ENCODE measurements at regions not wholly inside any gene's neighbourhood (a gene's known extent, or its start where the extent isn't known, plus 50 kb on each side); places are given as distances from the start of the nearest gene placed in this dataset.

GRCh38 chr5:90297045-90297764, 112.4 kb downstream of the CETN3 start:
- no peaks in the 10 kb centered on the region for H3K79me2 ChIP-seq (ENCODE audit: low read length)
- no peak overlapping the region for H3K4me2 ChIP-seq (ENCODE audit: low read depth, low read length, poor library complexity, severe bottlenecking)
- H3K9ac ChIP-seq (ENCODE audit: low read length), result no peak overlapping the region
- no peak overlapping the region for H3K27ac ChIP-seq (ENCODE audit: low read length)
- H3K9me2 ChIP-seq (replicated peaks; ENCODE audit: insufficient read depth, low read length), result no peaks in the 10 kb centered on the region
- H3K9me3 ChIP-seq (ENCODE audit: low read length), result no peaks in the 10 kb centered on the region
- H3K27me3 ChIP-seq (ENCODE audit: low read length), result no peaks in the 10 kb centered on the region
- H2AFZ ChIP-seq (ENCODE audit: low read length), result no peak overlapping the region
- no peak overlapping the region for H3K4me3 ChIP-seq (ENCODE audit: low read length)
- no peaks in the 10 kb centered on the region for H3K4me1 ChIP-seq (ENCODE audit: low read length)
- DNase-seq, result no peak
- H3K36me3 ChIP-seq (ENCODE audit: insufficient read depth, low read length), result no peaks in the 10 kb centered on the region
- H4K20me1 ChIP-seq (ENCODE audit: insufficient read depth, low read depth, low read length), result no peaks in the 10 kb centered on the region

GRCh38 chr5:90294604-90295003, 115.0 kb downstream of the CETN3 start:
- H3K9me3 ChIP-seq (ENCODE audit: low read length), result no peaks in the 10 kb centered on the region
- no peaks in the 10 kb centered on the region for H4K20me1 ChIP-seq (ENCODE audit: insufficient read depth, low read depth, low read length)
- H3K27ac ChIP-seq (ENCODE audit: low read length), result no peak overlapping the region
- peak; percentile 48 for DNase-seq
- no peak overlapping the region for H3K4me2 ChIP-seq (ENCODE audit: low read depth, low read length, poor library complexity, severe bottlenecking)
- H3K36me3 ChIP-seq (ENCODE audit: insufficient read depth, low read length), result no peaks in the 10 kb centered on the region
- H3K79me2 ChIP-seq (ENCODE audit: low read length), result no peaks in the 10 kb centered on the region
- H2AFZ ChIP-seq (ENCODE audit: low read length), result no peak overlapping the region
- H3K4me3 ChIP-seq (ENCODE audit: low read length), result no peak overlapping the region
- H3K4me1 ChIP-seq (ENCODE audit: low read length), result no peaks in the 10 kb centered on the region
- H3K27me3 ChIP-seq (ENCODE audit: low read length), result no peaks in the 10 kb centered on the region
- H3K9ac ChIP-seq (ENCODE audit: low read length), result no peak overlapping the region
- H3K9me2 ChIP-seq (replicated peaks; ENCODE audit: insufficient read depth, low read length), result no peaks in the 10 kb centered on the region

GRCh38 chr5:90293931-90294330, 115.6 kb downstream of the CETN3 start:
- Histone ChIP-seq H3K27me3 (ENCODE audit: low read length) (no peaks in the 10 kb centered on the region), H3K9ac (ENCODE audit: low read length) (no peak overlapping the region), H3K36me3 (ENCODE audit: insufficient read depth, low read length) (no peaks in the 10 kb centered on the region), H3K4me2 (ENCODE audit: low read depth, low read length, poor library complexity, severe bottlenecking) (no peak overlapping the region), H3K9me3 (ENCODE audit: low read length) (no peaks in the 10 kb centered on the region), H3K79me2 (ENCODE audit: low read length) (no peaks in the 10 kb centered on the region), H3K4me1 (ENCODE audit: low read length) (no peaks in the 10 kb centered on the region), H3K4me3 (ENCODE audit: low read length) (no peak overlapping the region), H3K9me2 (replicated peaks; ENCODE audit: insufficient read depth, low read length) (no peaks in the 10 kb centered on the region), H3K27ac (ENCODE audit: low read length) (no peak overlapping the region), H2AFZ (ENCODE audit: low read length) (no peak overlapping the region), H4K20me1 (ENCODE audit: insufficient read depth, low read depth, low read length) (no peaks in the 10 kb centered on the region)
- no peak for DNase-seq

GRCh38 chr5:90290648-90291047, 118.9 kb downstream of the CETN3 start:
- Histone ChIP-seq H3K9ac (ENCODE audit: low read length) (no peak overlapping the region), H3K9me2 (replicated peaks; ENCODE audit: insufficient read depth, low read length) (no peaks in the 10 kb centered on the region), H3K36me3 (ENCODE audit: insufficient read depth, low read length) (no peaks in the 10 kb centered on the region), H3K27me3 (ENCODE audit: low read length) (no peaks in the 10 kb centered on the region), H2AFZ (ENCODE audit: low read length) (no peak overlapping the region), H3K4me3 (ENCODE audit: low read length) (no peak overlapping the region), H3K4me1 (ENCODE audit: low read length) (no peaks in the 10 kb centered on the region), H3K9me3 (ENCODE audit: low read length) (no peaks in the 10 kb centered on the region), H4K20me1 (ENCODE audit: insufficient read depth, low read depth, low read length) (no peaks in the 10 kb centered on the region), H3K79me2 (ENCODE audit: low read length) (no peaks in the 10 kb centered on the region), H3K27ac (ENCODE audit: low read length) (no peak overlapping the region), H3K4me2 (ENCODE audit: low read depth, low read length, poor library complexity, severe bottlenecking) (no peak overlapping the region)
- DNase-seq, result no peak

DNA sequence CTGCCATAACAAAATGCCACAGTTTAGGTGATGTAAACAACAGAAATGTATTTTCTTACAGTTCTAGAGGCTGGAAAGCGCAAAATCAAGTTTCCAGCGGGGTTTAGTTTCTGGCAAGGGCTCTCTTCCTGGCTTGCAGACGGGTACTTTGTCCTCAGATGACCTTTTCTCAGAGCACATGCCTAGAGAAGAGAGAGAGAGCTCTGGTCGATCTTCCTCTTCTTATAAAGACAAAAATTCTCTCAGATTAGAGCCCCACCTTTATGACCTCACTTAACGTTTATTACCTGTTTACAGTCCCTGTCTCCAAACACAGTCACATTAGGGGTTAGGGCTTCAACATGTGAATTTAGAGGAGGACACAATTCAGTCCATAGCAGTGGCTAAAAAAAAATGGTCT, 119.7 kb downstream of the CETN3 start:
- no peak for DNase-seq
- Histone ChIP-seq H3K4me1 (ENCODE audit: low read length) (no peaks in the 10 kb centered on the region), H3K27me3 (ENCODE audit: low read length) (no peaks in the 10 kb centered on the region), H2AFZ (ENCODE audit: low read length) (no peak overlapping the region), H3K4me3 (ENCODE audit: low read length) (no peak overlapping the region), H3K27ac (ENCODE audit: low read length) (no peak overlapping the region), H4K20me1 (ENCODE audit: insufficient read depth, low read depth, low read length) (no peaks in the 10 kb centered on the region), H3K9me2 (replicated peaks; ENCODE audit: insufficient read depth, low read length) (no peaks in the 10 kb centered on the region), H3K79me2 (ENCODE audit: low read length) (no peaks in the 10 kb centered on the region), H3K9ac (ENCODE audit: low read length) (no peak overlapping the region), H3K9me3 (ENCODE audit: low read length) (no peaks in the 10 kb centered on the region), H3K36me3 (ENCODE audit: insufficient read depth, low read length) (no peaks in the 10 kb centered on the region), H3K4me2 (ENCODE audit: low read depth, low read length, poor library complexity, severe bottlenecking) (no peak overlapping the region)

DNA sequence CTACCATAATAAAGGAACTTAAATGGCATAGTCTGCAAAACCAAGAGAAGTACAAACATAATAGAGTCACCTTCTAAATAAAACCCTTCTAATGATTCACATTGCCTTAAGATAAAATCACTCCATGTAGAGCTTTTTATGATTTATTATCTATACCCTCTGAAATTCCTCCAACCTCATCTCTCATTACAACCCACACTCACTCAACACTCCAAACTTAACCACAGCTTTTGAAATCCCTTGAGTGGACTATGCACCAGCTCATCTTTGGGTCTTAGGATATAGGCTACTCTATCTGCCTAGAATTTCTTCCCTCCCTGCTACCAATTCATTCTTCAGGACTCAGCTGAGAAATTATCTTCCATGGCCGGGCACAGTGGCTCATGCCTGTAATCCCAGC, 122.5 kb downstream of the CETN3 start:
- Histone ChIP-seq H3K9ac (ENCODE audit: low read length) (no peak overlapping the region), H3K4me2 (ENCODE audit: low read depth, low read length, poor library complexity, severe bottlenecking) (no peak overlapping the region), H3K27me3 (ENCODE audit: low read length) (no peaks in the 10 kb centered on the region), H3K4me3 (ENCODE audit: low read length) (no peak overlapping the region), H2AFZ (ENCODE audit: low read length) (no peak overlapping the region), H4K20me1 (ENCODE audit: insufficient read depth, low read depth, low read length) (no peaks in the 10 kb centered on the region), H3K27ac (ENCODE audit: low read length) (no peak overlapping the region), H3K9me2 (replicated peaks; ENCODE audit: insufficient read depth, low read length) (no peaks in the 10 kb centered on the region), H3K36me3 (ENCODE audit: insufficient read depth, low read length) (no peaks in the 10 kb centered on the region), H3K9me3 (ENCODE audit: low read length) (no peaks in the 10 kb centered on the region), H3K4me1 (ENCODE audit: low read length) (no peaks in the 10 kb centered on the region), H3K79me2 (ENCODE audit: low read length) (no peaks in the 10 kb centered on the region)
- DNase-seq, result no peak

DNA sequence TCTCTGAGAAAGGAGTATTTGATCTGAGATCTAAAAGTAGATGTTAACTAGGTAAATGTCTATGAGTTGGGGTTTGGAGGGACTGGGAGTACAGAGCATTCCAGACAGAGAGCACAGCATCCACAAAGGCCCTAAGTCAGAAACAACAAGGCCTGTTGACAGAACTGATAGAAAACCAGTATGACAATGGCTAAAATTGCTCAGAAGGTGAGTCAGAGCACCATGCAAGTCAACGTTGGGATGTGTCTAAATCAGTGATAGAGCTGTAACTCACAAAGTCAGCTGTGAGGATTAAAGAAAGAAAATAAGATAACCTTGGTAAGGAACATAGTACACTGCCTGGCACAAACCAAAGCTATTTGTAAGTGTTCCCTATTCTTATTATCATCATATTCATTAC, 124.0 kb downstream of the CETN3 start:
- no peak overlapping the region for H2AFZ ChIP-seq (ENCODE audit: low read length)

DNA sequence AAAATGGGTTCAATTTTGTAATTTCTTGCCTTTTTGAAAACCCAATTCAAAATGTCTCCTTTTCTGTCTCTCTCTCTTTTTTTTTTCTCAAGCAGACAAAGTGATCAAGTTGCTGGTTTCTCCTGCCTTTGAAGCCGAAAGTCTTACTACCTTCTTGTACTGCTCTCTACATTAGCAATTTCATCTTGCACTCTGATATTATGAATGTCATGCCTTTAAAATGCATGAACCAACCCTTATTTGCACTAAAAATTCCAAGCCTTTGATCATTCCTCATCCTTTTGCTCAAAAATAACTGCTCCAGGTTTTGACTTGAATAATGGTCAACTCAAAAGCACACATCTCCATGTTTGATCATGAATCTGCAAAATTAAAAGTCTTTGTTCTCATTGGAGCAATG, 125.2 kb downstream of the CETN3 start:
- H3K27ac ChIP-seq (ENCODE audit: low read length), result no peak overlapping the region
- no peak overlapping the region for H2AFZ ChIP-seq (ENCODE audit: low read length)
- no peaks in the 10 kb centered on the region for H3K9me3 ChIP-seq (ENCODE audit: low read length)
- no peaks in the 10 kb centered on the region for H4K20me1 ChIP-seq (ENCODE audit: insufficient read depth, low read depth, low read length)
- H3K4me2 ChIP-seq (ENCODE audit: low read depth, low read length, poor library complexity, severe bottlenecking), result no peak overlapping the region
- no peaks in the 10 kb centered on the region for H3K9me2 ChIP-seq (replicated peaks; ENCODE audit: insufficient read depth, low read length)
- H3K4me1 ChIP-seq (ENCODE audit: low read length), result no peaks in the 10 kb centered on the region
- H3K79me2 ChIP-seq (ENCODE audit: low read length), result no peaks in the 10 kb centered on the region
- H3K4me3 ChIP-seq (ENCODE audit: low read length), result no peak overlapping the region
- no peaks in the 10 kb centered on the region for H3K27me3 ChIP-seq (ENCODE audit: low read length)
- H3K36me3 ChIP-seq (ENCODE audit: insufficient read depth, low read length), result no peaks in the 10 kb centered on the region
- no peak overlapping the region for H3K9ac ChIP-seq (ENCODE audit: low read length)
- DNase-seq, result no peak

More for the DNA sequence above, 124.0 kb downstream of the CETN3 start:
- no peaks in the 10 kb centered on the region for H3K79me2 ChIP-seq (ENCODE audit: low read length)
- H3K4me3 ChIP-seq (ENCODE audit: low read length), result no peak overlapping the region
- H4K20me1 ChIP-seq (ENCODE audit: insufficient read depth, low read depth, low read length), result no peaks in the 10 kb centered on the region
- H3K4me1 ChIP-seq (ENCODE audit: low read length), result no peaks in the 10 kb centered on the region
- no peaks in the 10 kb centered on the region for H3K9me3 ChIP-seq (ENCODE audit: low read length)
- H3K9me2 ChIP-seq (replicated peaks; ENCODE audit: insufficient read depth, low read length), result no peaks in the 10 kb centered on the region
- H3K4me2 ChIP-seq (ENCODE audit: low read depth, low read length, poor library complexity, severe bottlenecking), result no peak overlapping the region
- no peaks in the 10 kb centered on the region for H3K36me3 ChIP-seq (ENCODE audit: insufficient read depth, low read length)
- DNase-seq, result no peak
- no peak overlapping the region for H3K27ac ChIP-seq (ENCODE audit: low read length)
- no peak overlapping the region for H3K9ac ChIP-seq (ENCODE audit: low read length)
- H3K27me3 ChIP-seq (ENCODE audit: low read length), result no peaks in the 10 kb centered on the region

All from Karpas-422 (cell line).